Neural progenitor cell (in vitro differentiated cells): ENCODE measurements at regions not wholly inside any gene's neighbourhood (a gene's known extent, or its start where the extent isn't known, plus 50 kb on each side); places are given as distances from the start of the nearest gene placed in this dataset.

Experiments
- EZH2 ChIP-seq: fragments of 200-600 bp; sonication (generic); IDR thresholded peaks from 2 replicates; pipeline ENCODE4 v1.6.1; 2017; ENCODE audit warnings: antibody characterized with exemption, mild to moderate bottlenecking, moderate library complexity
- TF ChIP-seq, protein P1 (sequence below): fragments of 200-600 bp; sonication (generic); IDR thresholded peaks from 2 replicates; pipeline ENCODE4 v1.5.1; 2017; ENCODE audit warnings: antibody characterized with exemption, mild to moderate bottlenecking

DNA sequence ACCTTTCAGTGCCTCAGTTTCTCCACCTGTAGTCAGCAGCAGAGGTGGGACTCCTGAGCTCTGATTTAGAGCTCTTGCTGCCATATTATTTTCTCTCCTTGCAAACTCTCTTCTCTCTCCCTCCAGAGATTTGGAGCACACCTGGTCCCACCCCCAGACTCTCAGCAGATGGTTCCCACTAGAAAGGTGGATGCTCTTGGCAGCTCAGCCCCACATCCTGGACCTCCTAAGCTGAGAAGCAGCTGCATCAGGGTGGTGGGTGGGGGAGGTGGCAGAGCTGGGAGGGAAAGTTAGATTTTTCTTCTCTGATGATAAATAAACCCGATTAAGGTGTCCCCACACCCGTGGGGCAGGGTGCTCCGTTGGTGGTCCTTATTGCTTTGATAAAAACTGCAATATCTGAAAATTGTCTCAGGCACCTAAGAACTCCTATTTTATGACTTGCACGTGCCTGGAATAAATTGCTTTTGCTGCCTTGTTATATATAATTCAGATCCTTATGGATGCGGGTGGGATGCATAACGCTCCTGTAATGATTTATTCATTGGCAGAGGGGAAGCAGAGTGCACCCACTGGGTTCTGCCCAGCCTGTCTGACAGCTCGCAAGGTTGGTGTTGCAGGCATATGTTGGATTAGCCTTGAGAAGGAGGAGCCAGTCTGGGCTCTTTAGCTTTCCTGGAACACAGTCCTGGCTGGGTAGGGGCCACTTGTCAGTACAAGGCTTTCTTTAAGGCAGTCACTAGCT, 214.2 kb downstream of the SUDS3 start:
- TF ChIP-seq, protein P1, sequence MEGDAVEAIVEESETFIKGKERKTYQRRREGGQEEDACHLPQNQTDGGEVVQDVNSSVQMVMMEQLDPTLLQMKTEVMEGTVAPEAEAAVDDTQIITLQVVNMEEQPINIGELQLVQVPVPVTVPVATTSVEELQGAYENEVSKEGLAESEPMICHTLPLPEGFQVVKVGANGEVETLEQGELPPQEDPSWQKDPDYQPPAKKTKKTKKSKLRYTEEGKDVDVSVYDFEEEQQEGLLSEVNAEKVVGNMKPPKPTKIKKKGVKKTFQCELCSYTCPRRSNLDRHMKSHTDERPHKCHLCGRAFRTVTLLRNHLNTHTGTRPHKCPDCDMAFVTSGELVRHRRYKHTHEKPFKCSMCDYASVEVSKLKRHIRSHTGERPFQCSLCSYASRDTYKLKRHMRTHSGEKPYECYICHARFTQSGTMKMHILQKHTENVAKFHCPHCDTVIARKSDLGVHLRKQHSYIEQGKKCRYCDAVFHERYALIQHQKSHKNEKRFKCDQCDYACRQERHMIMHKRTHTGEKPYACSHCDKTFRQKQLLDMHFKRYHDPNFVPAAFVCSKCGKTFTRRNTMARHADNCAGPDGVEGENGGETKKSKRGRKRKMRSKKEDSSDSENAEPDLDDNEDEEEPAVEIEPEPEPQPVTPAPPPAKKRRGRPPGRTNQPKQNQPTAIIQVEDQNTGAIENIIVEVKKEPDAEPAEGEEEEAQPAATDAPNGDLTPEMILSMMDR = no peak
- no peak for TF ChIP-seq EZH2
